ENCODE measurements at regions not wholly inside any gene's neighbourhood (a gene's known extent, or its start where the extent isn't known, plus 50 kb on each side); places are given as distances from the start of the nearest gene placed in this dataset.

DNA sequence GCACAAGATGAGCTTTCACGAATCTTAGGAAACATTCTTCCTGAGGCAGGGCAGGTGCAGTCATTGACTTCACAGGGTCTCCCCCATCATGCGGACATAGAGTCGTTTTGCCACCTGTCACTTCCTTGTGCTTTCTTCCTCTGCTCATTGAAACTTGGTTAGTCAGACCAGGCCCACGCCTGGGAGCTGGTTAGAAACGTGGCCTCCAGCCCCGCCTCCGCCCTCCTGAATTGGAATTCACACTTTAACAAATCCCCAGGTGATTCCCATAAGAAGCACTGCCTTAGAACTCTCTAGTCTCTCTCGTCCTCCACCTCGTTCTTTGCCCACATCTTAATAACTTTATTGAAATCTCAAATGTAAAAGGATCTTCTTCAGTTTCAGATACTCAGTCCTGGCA is 265.5 kb upstream of the FZD8 start:
- TF ChIP-seq MAFK (IDR thresholded peaks at IDR 0.05; ENCODE audit: low read depth, low read length): no peak
- TF ChIP-seq USF2 (IDR thresholded peaks at IDR 0.05; ENCODE audit: low read depth, low read length): no peak
- TF ChIP-seq, protein P1, sequence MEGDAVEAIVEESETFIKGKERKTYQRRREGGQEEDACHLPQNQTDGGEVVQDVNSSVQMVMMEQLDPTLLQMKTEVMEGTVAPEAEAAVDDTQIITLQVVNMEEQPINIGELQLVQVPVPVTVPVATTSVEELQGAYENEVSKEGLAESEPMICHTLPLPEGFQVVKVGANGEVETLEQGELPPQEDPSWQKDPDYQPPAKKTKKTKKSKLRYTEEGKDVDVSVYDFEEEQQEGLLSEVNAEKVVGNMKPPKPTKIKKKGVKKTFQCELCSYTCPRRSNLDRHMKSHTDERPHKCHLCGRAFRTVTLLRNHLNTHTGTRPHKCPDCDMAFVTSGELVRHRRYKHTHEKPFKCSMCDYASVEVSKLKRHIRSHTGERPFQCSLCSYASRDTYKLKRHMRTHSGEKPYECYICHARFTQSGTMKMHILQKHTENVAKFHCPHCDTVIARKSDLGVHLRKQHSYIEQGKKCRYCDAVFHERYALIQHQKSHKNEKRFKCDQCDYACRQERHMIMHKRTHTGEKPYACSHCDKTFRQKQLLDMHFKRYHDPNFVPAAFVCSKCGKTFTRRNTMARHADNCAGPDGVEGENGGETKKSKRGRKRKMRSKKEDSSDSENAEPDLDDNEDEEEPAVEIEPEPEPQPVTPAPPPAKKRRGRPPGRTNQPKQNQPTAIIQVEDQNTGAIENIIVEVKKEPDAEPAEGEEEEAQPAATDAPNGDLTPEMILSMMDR (conservative IDR thresholded peaks at IDR 0.05; ENCODE audit: low read depth, low read length): no peak
- no peak for TF ChIP-seq MAZ (IDR thresholded peaks at IDR 0.05; ENCODE audit: borderline replicate concordance, low read depth, low read length)
- TF ChIP-seq CEBPB (IDR thresholded peaks at IDR 0.05; ENCODE audit: low read depth, low read length): no peak
- TF ChIP-seq RCOR1 (IDR thresholded peaks at IDR 0.05; ENCODE audit: insufficient replicate concordance, low read length): no peak
- no peak for TF ChIP-seq POLR2A (IDR thresholded peaks at IDR 0.05; ENCODE audit: low read depth, low read length)
- no peak for TF ChIP-seq CHD1 (IDR thresholded peaks at IDR 0.05; ENCODE audit: low read depth, low read length)
- TF ChIP-seq RFX5 (IDR thresholded peaks at IDR 0.05; ENCODE audit: low read depth, low read length): no peak

Measured in IMR-90 (cell line).